SK-N-SH (cell line): ENCODE measurements at regions not wholly inside any gene's neighbourhood (a gene's known extent, or its start where the extent isn't known, plus 50 kb on each side); places are given as distances from the start of the nearest gene placed in this dataset.

Experiments
- CTCF ChIA-PET: fragments of 300-600, 350-600 bp; formaldehyde crosslinking; extraction: SDS; loops from one replicate; lab custom pipeline; 2021; lab: Yijun Ruan, JAX
- POLR2A ChIA-PET: fragments of 350-600 bp; sonication (Branson Sonifier 250); formaldehyde crosslinking; extraction: SDS; loops from one replicate; lab custom pipeline; 2020; ENCODE audit warnings: antibody characterized with exemption, inconsistent platforms; lab: Yijun Ruan, JAX
- DNase-seq: peaks from one replicate; pipeline ENCODE4 v3.0.0; 2012
- H2AFZ ChIP-seq: fragments of 200-600 bp; sonication (generic); 2 replicates; pipeline ENCODE4 v1.8.1; 2016; ENCODE audit warnings: antibody characterized with exemption, mild to moderate bottlenecking, low read depth
- H3F3A ChIP-seq: fragments of 200-600 bp; sonication (generic); replicated peaks from 2 replicates; pipeline ENCODE3; 2016; ENCODE audit warnings: antibody characterized with exemption, mild to moderate bottlenecking; ENCODE audit not compliant: insufficient read depth
- H3K27ac ChIP-seq, 2 experiments: fragments of 200-500 bp in 1 of 2; fragments of 200-600 bp in 1 of 2; sonication (Bioruptor generic) in 1 of 2; sonication (generic), shearing (Covaris generic) in 1 of 2; 2 replicates each; pipeline versions ENCODE4 v1.5.1 to v1.6.1; 2014 to 2016; ENCODE audit warnings: low read depth in 2 of 2, inconsistent platforms in 1 of 2, low read length in 1 of 2, mild to moderate bottlenecking in 1 of 2, mixed read lengths in 1 of 2
- H3K27me3 ChIP-seq: fragments of 200-600 bp; sonication (generic), shearing (Covaris generic); 2 replicates; pipeline ENCODE4 v1.6.1; 2016; ENCODE audit warnings: mixed run types; ENCODE audit not compliant: insufficient read depth
- H3K36me3 ChIP-seq, 2 experiments: fragments of 200-500 bp in 1 of 2; fragments of 200-600 bp in 1 of 2; sonication (Bioruptor generic) in 1 of 2; sonication (generic) in 1 of 2; replicated peaks in 1 of 2; 2 replicates each; pipeline versions ENCODE3 to v1.5.1; 2014 to 2016; ENCODE audit warnings: low read length in 1 of 2, mild to moderate bottlenecking in 1 of 2; ENCODE audit not compliant: insufficient read depth in 2 of 2, control insufficient read depth in 1 of 2
- H3K4me1 ChIP-seq, 2 experiments: fragments of 200-500 bp in 1 of 2; fragments of 200-600 bp in 1 of 2; sonication (Bioruptor generic) in 1 of 2; sonication (generic), shearing (Covaris generic) in 1 of 2; 2 replicates each; pipeline versions ENCODE4 v1.5.1 to v1.6.1; 2014 to 2016; ENCODE audit warnings: low read depth in 1 of 2, low read length in 1 of 2, mixed run types in 1 of 2; ENCODE audit not compliant: insufficient read depth in 2 of 2, control insufficient read depth in 1 of 2
- H3K4me2 ChIP-seq: fragments of 200-600 bp; sonication (generic), shearing (Covaris generic); 2 replicates; pipeline ENCODE4 v1.6.1; 2017; ENCODE audit warnings: mixed run types
- H3K4me3 ChIP-seq, 2 experiments: fragments of 200-500 bp in 1 of 2; fragments of 200-600 bp in 1 of 2; sonication (Bioruptor generic) in 1 of 2; sonication (generic), shearing (Covaris generic) in 1 of 2; 2 replicates each; pipeline versions ENCODE4 v1.5.1 to v1.8.1; 2014 to 2016; ENCODE audit warnings: low read depth in 2 of 2, inconsistent platforms in 1 of 2, low read length in 1 of 2, mild to moderate bottlenecking in 1 of 2, mixed read lengths in 1 of 2, moderate library complexity in 1 of 2
- H3K79me2 ChIP-seq: fragments of 200-600 bp; sonication (generic); 2 replicates; pipeline ENCODE4 v1.8.1; 2017; ENCODE audit warnings: mild to moderate bottlenecking; ENCODE audit not compliant: insufficient read depth
- H3K9ac ChIP-seq: fragments of 200-600 bp; sonication (generic); 2 replicates; pipeline ENCODE4 v1.6.1; 2017; ENCODE audit warnings: mixed run types
- H3K9me2 ChIP-seq: fragments of 200-600 bp; sonication (generic); 2 replicates; pipeline ENCODE4 v1.6.1; 2017; ENCODE audit warnings: mixed run types
- H3K9me3 ChIP-seq: fragments of 200-600 bp; sonication (generic); 2 replicates; pipeline ENCODE4 v1.6.1; 2017; ENCODE audit warnings: mixed run types, mild to moderate bottlenecking, moderate library complexity
- H4K20me1 ChIP-seq: fragments of 200-600 bp; sonication (generic); 2 replicates; pipeline ENCODE4 v1.6.1; 2017; ENCODE audit warnings: mild to moderate bottlenecking, mixed run types; ENCODE audit not compliant: insufficient read depth
- CHD2 ChIP-seq: fragments of 150-350 bp; IDR thresholded peaks from 2 replicates; pipeline ENCODE4 v1.6.1; 2018; ENCODE audit warnings: low read length; ENCODE audit not compliant: partially characterized antibody
- ELF1 ChIP-seq: IDR thresholded peaks from 2 replicates; pipeline ENCODE4 v1.4.0; 2012
- FOXJ3 ChIP-seq: sonication (generic); formaldehyde crosslinking; IDR thresholded peaks from 2 replicates; pipeline ENCODE4 v1.5.1; 2020; ENCODE audit warnings: mild to moderate bottlenecking, missing genetic modification reagents
- GABPA ChIP-seq: IDR thresholded peaks from 2 replicates; pipeline ENCODE4 v1.4.0; 2012; ENCODE audit warnings: low read depth, mild to moderate bottlenecking
- GATA2 ChIP-seq: sonication (generic); formaldehyde crosslinking; IDR thresholded peaks from 2 replicates; pipeline ENCODE4 v1.5.0; 2020; ENCODE audit warnings: mild to moderate bottlenecking, missing genetic modification reagents
- IRF3 ChIP-seq: fragments of 150-350 bp; IDR thresholded peaks from 2 replicates; pipeline ENCODE4 v1.6.1; 2016; ENCODE audit warnings: mild to moderate bottlenecking, low read depth, low read length
- JUND ChIP-seq: IDR thresholded peaks from 2 replicates; pipeline ENCODE4 v1.4.0; 2012
- MAX ChIP-seq: IDR thresholded peaks from 2 replicates; pipeline ENCODE4 v1.4.0; 2012; ENCODE audit warnings: low read depth
- MXI1 ChIP-seq: IDR thresholded peaks from 2 replicates; pipeline ENCODE4 v1.6.1; 2012; ENCODE audit warnings: mild to moderate bottlenecking, low read depth, low read length, improper control_type of control experiment
- NRF1 ChIP-seq: IDR thresholded peaks from 2 replicates; pipeline ENCODE4 v1.6.1; 2012; ENCODE audit warnings: low read depth, mild to moderate bottlenecking, low read length
- POLR2AphosphoS5 ChIP-seq: IDR thresholded peaks from 2 replicates; pipeline ENCODE4 v1.6.1; 2012; ENCODE audit warnings: low read depth, low read length
- RCOR1 ChIP-seq: fragments of 150-350 bp; IDR thresholded peaks from 2 replicates; pipeline ENCODE4 v1.6.1; 2017; ENCODE audit warnings: antibody characterized with exemption, low read length
- RFX5 ChIP-seq: IDR thresholded peaks from 2 replicates; pipeline ENCODE4 v1.6.1; 2012; ENCODE audit warnings: mild to moderate bottlenecking, improper control_type of control experiment, low read length
- SMC3 ChIP-seq: IDR thresholded peaks from 2 replicates; pipeline ENCODE4 v1.6.1; 2012; ENCODE audit warnings: low read depth, low read length, improper control_type of control experiment
- TAF1 ChIP-seq: IDR thresholded peaks from 2 replicates; pipeline ENCODE4 v1.6.1; 2012; ENCODE audit warnings: low read depth, mild to moderate bottlenecking, low read length, moderate library complexity, borderline replicate concordance
- TCF12 ChIP-seq: IDR thresholded peaks from 2 replicates; pipeline ENCODE4 v1.4.0; 2012
- TEAD4 ChIP-seq: IDR thresholded peaks from 2 replicates; pipeline ENCODE4 v1.4.0; 2012; ENCODE audit warnings: mild to moderate bottlenecking, borderline replicate concordance; ENCODE audit not compliant: insufficient read depth
- USF1 ChIP-seq: IDR thresholded peaks from 2 replicates; pipeline ENCODE4 v1.4.0; 2012; ENCODE audit warnings: low read depth, borderline replicate concordance
- WGBS: methylation state at CpG from one replicate; pipeline ENCODE4 v1.1.6; 2017; ENCODE audit warnings: low lambda C conversion rate; 5-methylcytosine and 5-hydroxymethylcytosine counted together

GRCh38 chr2:188151670-188152069 is 140.0 kb upstream of the GULP1 start:
- 60% methylated on average over 1 of the region's 1 CpG for WGBS
- Histone ChIP-seq H3K4me1 (no peaks in the 10 kb centered on the region; a peak in 1 of 4 replicates), H3K9ac (no peak overlapping the region), H3K27ac (no peak overlapping the region), H3K4me3 (no peak overlapping the region), H3K9me2 (no peaks in the 10 kb centered on the region), H3K27me3 (no peaks in the 10 kb centered on the region), H2AFZ (no peak overlapping the region), H3K9me3 (no peaks in the 10 kb centered on the region), H3F3A (no peaks in the 10 kb centered on the region), H4K20me1 (no peaks in the 10 kb centered on the region), H3K36me3 (no peaks in the 10 kb centered on the region), H3K4me2 (no peak overlapping the region), H3K79me2 (no peaks in the 10 kb centered on the region)
- TF ChIP-seq FOXJ3 (CRISPR knock-in tag) (no peak), GATA2 (CRISPR knock-in tag) (no peak), GABPA (no peak), ELF1 (no peak), MXI1 (no peak), RFX5 (no peak), POLR2AphosphoS5 (no peak), MAX (no peak), SMC3 (no peak), TAF1 (no peak), CHD2 (no peak), TEAD4 (no peak), RCOR1 (no peak), USF1 (no peak), IRF3 (no peak), NRF1 (no peak)
- DNase-seq, result no peak
- POLR2A ChIA-PET, result no interaction called here
- CTCF ChIA-PET, result interaction anchor here (1.6 kb wide), 1 partner anchor 21 kb away, joined by 3 read pairs; no protein-coding TSS in a partner anchor

GRCh38 chr2:188158337-188159100 is 133.2 kb upstream of the GULP1 start:
- H3F3A ChIP-seq, result no peaks in the 10 kb centered on the region
- no peak overlapping the region for H2AFZ ChIP-seq
- CTCF ChIA-PET, result no interaction called here
- no peaks in the 10 kb centered on the region for H3K27me3 ChIP-seq
- no peak overlapping the region for H3K4me2 ChIP-seq
- no peak for TF ChIP-seq TCF12
- no peak for TF ChIP-seq TAF1
- TF ChIP-seq JUND, result no peak
- TF ChIP-seq NRF1, result no peak
- TF ChIP-seq GATA2 (CRISPR knock-in tag), result no peak
- no peaks in the 10 kb centered on the region for H3K9me2 ChIP-seq
- no peaks in the 10 kb centered on the region for H3K4me1 ChIP-seq
- no peak for DNase-seq
- no peak overlapping the region for H3K4me3 ChIP-seq
- H3K79me2 ChIP-seq, result no peaks in the 10 kb centered on the region; the same call in 1 of the 2 replicates
- no peak overlapping the region for H3K27ac ChIP-seq
- POLR2A ChIA-PET, result no interaction called here
- no peaks in the 10 kb centered on the region for H3K9me3 ChIP-seq
- H3K36me3 ChIP-seq, result no peaks in the 10 kb centered on the region
- 90% methylated on average over 9 of the region's 9 CpGs for WGBS
- no peak overlapping the region for H3K9ac ChIP-seq
- H4K20me1 ChIP-seq, result no peaks in the 10 kb centered on the region
